ENCODE measurements at regions not wholly inside any gene's neighbourhood (a gene's known extent, or its start where the extent isn't known, plus 50 kb on each side); places are given as distances from the start of the nearest gene placed in this dataset.

DNA sequence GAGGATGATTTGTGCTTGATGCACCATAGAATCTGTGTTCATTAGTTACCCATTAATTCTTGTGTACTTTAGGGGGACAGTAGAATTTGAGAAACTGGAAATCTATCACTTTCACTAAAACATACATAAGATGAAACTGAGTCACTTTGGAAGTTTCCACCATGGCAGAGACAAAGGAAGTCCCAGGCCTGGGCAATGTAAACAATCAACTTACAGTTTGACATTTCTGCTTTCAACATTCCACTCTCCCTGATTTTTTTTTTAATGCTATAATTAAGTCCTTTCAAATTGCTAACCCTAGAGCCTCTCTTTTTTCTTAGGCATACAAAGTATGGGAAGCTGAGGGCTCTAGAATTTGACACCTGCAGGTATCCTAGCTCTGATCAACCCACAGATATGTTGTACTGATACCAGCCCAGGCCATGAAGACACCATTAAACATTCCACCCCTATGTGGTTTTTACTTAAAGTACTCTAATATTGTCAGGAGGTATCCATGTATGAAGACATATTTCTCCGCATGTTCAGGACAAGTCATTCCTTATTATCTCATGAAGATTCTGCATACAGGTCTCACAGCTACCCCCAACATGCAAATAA, 88.5 kb upstream of the GLS start:
- FAIRE-seq (no peak), DNase-seq (ENCODE audit: low read depth) (no peak)
- Histone ChIP-seq H3K9me3 (ENCODE audit: insufficient read depth, low read depth, low read length) (no peaks in the 10 kb centered on the region), H3K79me2 (ENCODE audit: insufficient read depth, low read length) (no peaks in the 10 kb centered on the region), H3K36me3 (ENCODE audit: insufficient read depth, low read length) (no peaks in the 10 kb centered on the region), H3K27ac (ENCODE audit: low read depth, low read length) (peak overlapping the region; percentile 33), H3K4me1 (ENCODE audit: insufficient read depth, low read length) (peaks cover 18% of the 10 kb centered on the region), H4K20me1 (ENCODE audit: insufficient read depth, low read length) (no peaks in the 10 kb centered on the region), H3K9ac (ENCODE audit: low read length) (peak overlapping the region; percentile 27), H2AFZ (ENCODE audit: low read depth, low read length) (peak overlapping the region; percentile 32), H3K4me2 (ENCODE audit: low read length) (peak overlapping the region; percentile 76), H3K4me3 (ENCODE audit: insufficient read depth, low read depth, low read length) (peak overlapping the region; percentile 35), H3K27me3 (ENCODE audit: insufficient read depth, low read length) (no peaks in the 10 kb centered on the region)
- Mint-ChIP-seq H3K27me3 (ENCODE audit: low read depth, unreplicated experiment) (no peaks in the 10 kb centered on the region), H3K27ac (ENCODE audit: unreplicated experiment) (peak overlapping the region; percentile 86), H3K9me3 (ENCODE audit: unreplicated experiment) (no peaks in the 10 kb centered on the region), H3K4me1 (ENCODE audit: low read depth, unreplicated experiment) (peaks cover 33% of the 10 kb centered on the region), H3K4me3 (ENCODE audit: unreplicated experiment) (no peak overlapping the region), H3K36me3 (ENCODE audit: low read depth, unreplicated experiment) (no peaks in the 10 kb centered on the region)
- TF ChIP-seq, protein P1, sequence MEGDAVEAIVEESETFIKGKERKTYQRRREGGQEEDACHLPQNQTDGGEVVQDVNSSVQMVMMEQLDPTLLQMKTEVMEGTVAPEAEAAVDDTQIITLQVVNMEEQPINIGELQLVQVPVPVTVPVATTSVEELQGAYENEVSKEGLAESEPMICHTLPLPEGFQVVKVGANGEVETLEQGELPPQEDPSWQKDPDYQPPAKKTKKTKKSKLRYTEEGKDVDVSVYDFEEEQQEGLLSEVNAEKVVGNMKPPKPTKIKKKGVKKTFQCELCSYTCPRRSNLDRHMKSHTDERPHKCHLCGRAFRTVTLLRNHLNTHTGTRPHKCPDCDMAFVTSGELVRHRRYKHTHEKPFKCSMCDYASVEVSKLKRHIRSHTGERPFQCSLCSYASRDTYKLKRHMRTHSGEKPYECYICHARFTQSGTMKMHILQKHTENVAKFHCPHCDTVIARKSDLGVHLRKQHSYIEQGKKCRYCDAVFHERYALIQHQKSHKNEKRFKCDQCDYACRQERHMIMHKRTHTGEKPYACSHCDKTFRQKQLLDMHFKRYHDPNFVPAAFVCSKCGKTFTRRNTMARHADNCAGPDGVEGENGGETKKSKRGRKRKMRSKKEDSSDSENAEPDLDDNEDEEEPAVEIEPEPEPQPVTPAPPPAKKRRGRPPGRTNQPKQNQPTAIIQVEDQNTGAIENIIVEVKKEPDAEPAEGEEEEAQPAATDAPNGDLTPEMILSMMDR (IDR thresholded peaks at IDR 0.05; ENCODE audit: insufficient read depth, low read depth, low read length) = no peak
- no peak for TF ChIP-seq EZH2 (IDR thresholded peaks at IDR 0.05; ENCODE audit: insufficient read depth, low read length)

- H3K27ac ChIP-seq (ENCODE audit: low read depth, low read length) = no peak overlapping the region
- peak overlapping the region; percentile 58 for H3K27ac Mint-ChIP-seq (ENCODE audit: unreplicated experiment)
- FAIRE-seq = no peak
Observed at GRCh38 chr2:190792956-190793888, 87.4 kb upstream of the GLS start.

More at GRCh38 chr2:190792956-190793888, 87.4 kb upstream of the GLS start:
- Histone ChIP-seq H3K9ac (ENCODE audit: low read length) (no peak overlapping the region), H3K79me2 (ENCODE audit: insufficient read depth, low read length) (no peaks in the 10 kb centered on the region), H3K4me1 (ENCODE audit: insufficient read depth, low read length) (peaks cover 18% of the 10 kb centered on the region), H3K4me3 (ENCODE audit: insufficient read depth, low read depth, low read length) (no peak overlapping the region), H3K36me3 (ENCODE audit: insufficient read depth, low read length) (no peaks in the 10 kb centered on the region), H3K27me3 (ENCODE audit: insufficient read depth, low read length) (no peaks in the 10 kb centered on the region), H2AFZ (ENCODE audit: low read depth, low read length) (no peak overlapping the region), H4K20me1 (ENCODE audit: insufficient read depth, low read length) (no peaks in the 10 kb centered on the region), H3K9me3 (ENCODE audit: insufficient read depth, low read depth, low read length) (no peaks in the 10 kb centered on the region), H3K4me2 (ENCODE audit: low read length) (no peak overlapping the region)
- Mint-ChIP-seq H3K4me1 (ENCODE audit: low read depth, unreplicated experiment) (peaks cover 33% of the 10 kb centered on the region), H3K4me3 (ENCODE audit: unreplicated experiment) (no peak overlapping the region), H3K9me3 (ENCODE audit: unreplicated experiment) (no peaks in the 10 kb centered on the region), H3K27me3 (ENCODE audit: low read depth, unreplicated experiment) (no peaks in the 10 kb centered on the region), H3K36me3 (ENCODE audit: low read depth, unreplicated experiment) (no peaks in the 10 kb centered on the region)
- peak; percentile 64 for DNase-seq (ENCODE audit: low read depth)
- TF ChIP-seq EZH2 (IDR thresholded peaks at IDR 0.05; ENCODE audit: insufficient read depth, low read length) = no peak
- TF ChIP-seq, protein P1 (IDR thresholded peaks at IDR 0.05; ENCODE audit: insufficient read depth, low read depth, low read length) = no peak
